PC-3 (cell line): ENCODE measurements at regions not wholly inside any gene's neighbourhood (a gene's known extent, or its start where the extent isn't known, plus 50 kb on each side); places are given as distances from the start of the nearest gene placed in this dataset.

ENCODE experiments used
- ATAC-seq: fragments of 200-7000 bp; cut with Tn5 transposase; 2 replicates; pipeline ENCODE4 v1.9.1; 2020; ENCODE audit warnings: mild to moderate bottlenecking, moderate library complexity
- BruUV-seq: library from RNA; stranded (reverse); fragments of 400-500 nt; replicated peaks from 2 replicates; lab custom pipeline; 2021; lab: Mats Ljungman, UMichigan
- CTCF ChIA-PET: fragments of 300-600 bp; sonication (Branson Sonifier 250); formaldehyde crosslinking; loops from one replicate; lab custom pipeline; 2022; ENCODE audit warnings: antibody characterized with exemption; lab: Charles Lee
- POLR2A ChIA-PET: fragments of 300-600 bp; sonication (Branson Sonifier 250); formaldehyde crosslinking; loops from one replicate; lab custom pipeline; 2022; ENCODE audit warnings: antibody characterized with exemption; ENCODE audit not compliant: unreplicated experiment; lab: Charles Lee
- DNase-seq: peaks from one replicate; pipeline ENCODE4 v3.0.0-alpha.2; 2015
- H2AFZ ChIP-seq: fragments of 300-600 bp; sonication (generic); 2 replicates; pipeline ENCODE4 v1.6.0; 2016; ENCODE audit warnings: antibody characterized with exemption, low read length
- H3F3A ChIP-seq: fragments of 300-600 bp; sonication (generic); one replicate; pipeline ENCODE4 v1.6.0; 2017; ENCODE audit warnings: antibody characterized with exemption, low read length, control low read depth, mild to moderate bottlenecking; ENCODE audit not compliant: unreplicated experiment
- H3K27ac ChIP-seq: fragments of 300-600 bp; sonication (generic); 2 replicates; pipeline ENCODE4 v1.5.1; 2016; ENCODE audit warnings: mild to moderate bottlenecking, low read length
- H3K27me3 ChIP-seq: fragments of 300-600 bp; sonication (generic); 2 replicates; pipeline ENCODE4 v1.6.1; 2016; ENCODE audit warnings: low read length, mixed read lengths
- H3K36me3 ChIP-seq: fragments of 300-600 bp; sonication (generic); 2 replicates; pipeline ENCODE4 v1.6.1; 2016; ENCODE audit warnings: low read depth, mixed run types, low read length, mixed read lengths
- H3K4me1 ChIP-seq: fragments of 300-600 bp; sonication (generic); 2 replicates; pipeline ENCODE4 v1.5.1; 2016; ENCODE audit warnings: low read length; ENCODE audit not compliant: insufficient read depth
- H3K4me2 ChIP-seq: fragments of 300-600 bp; sonication (generic); 2 replicates; pipeline ENCODE4 v1.6.0; 2016; ENCODE audit warnings: low read length
- H3K4me3 ChIP-seq: fragments of 300-600 bp; sonication (generic); 2 replicates; pipeline ENCODE4 v1.5.1; 2016; ENCODE audit warnings: mild to moderate bottlenecking, low read length, mixed read lengths
- H3K79me2 ChIP-seq: fragments of 300-600 bp; sonication (generic); 2 replicates; pipeline ENCODE4 v1.6.1; 2017; ENCODE audit warnings: low read length, mixed read lengths
- H3K9ac ChIP-seq: fragments of 300-600 bp; sonication (generic); 2 replicates; pipeline ENCODE4 v1.6.0; 2016; ENCODE audit warnings: mild to moderate bottlenecking, low read length
- H3K9me2 ChIP-seq: fragments of 300-600 bp; sonication (generic); replicated peaks from 2 replicates; pipeline ENCODE4 v1.6.1; 2016; ENCODE audit warnings: mixed run types, low read length, mixed read lengths
- H3K9me3 ChIP-seq: fragments of 300-600 bp; sonication (generic); 2 replicates; pipeline ENCODE4 v1.6.1; 2016; ENCODE audit warnings: low read length, mixed read lengths
- H4K20me1 ChIP-seq: fragments of 300-600 bp; sonication (generic); 2 replicates; pipeline ENCODE4 v1.6.1; 2016; ENCODE audit warnings: low read length, mixed read lengths
- CTCF ChIP-seq: fragments of 300-600 bp; sonication (generic); conservative IDR thresholded peaks from 2 replicates; pipeline ENCODE4 v1.5.1; 2017; ENCODE audit warnings: antibody characterized with exemption, low read depth, mild to moderate bottlenecking, low read length
- EZH2 ChIP-seq: fragments of 300-600 bp; sonication (generic); IDR thresholded peaks from one replicate; pipeline ENCODE4 v1.6.1; 2017; ENCODE audit warnings: antibody characterized with exemption, mild to moderate bottlenecking, low read length; ENCODE audit not compliant: unreplicated experiment
- EZH2phosphoT487 ChIP-seq: fragments of 300-600 bp; sonication (generic); IDR thresholded peaks from 2 replicates; pipeline ENCODE4 v1.6.1; 2018; ENCODE audit warnings: mild to moderate bottlenecking, antibody characterized with exemption, low read length, borderline replicate concordance
- intact Hi-C: fragments of 100-400 bp; cut with micrococcal nuclease; formaldehyde crosslinking; loops from 2 replicates; pipeline ENCODE4 v1.9.0; 2023

GRCh38 chr3:16102187-16102561 is 72.3 kb upstream of the GALNT15 start:
- Histone ChIP-seq H4K20me1 (no peaks in the 10 kb centered on the region), H3K27ac (peak overlapping the region; percentile 97), H2AFZ (peak overlapping the region; percentile 58; the same call in 1 of the 2 replicates), H3K4me1 (peaks cover 22% of the 10 kb centered on the region), H3F3A (no peaks in the 10 kb centered on the region), H3K79me2 (no peaks in the 10 kb centered on the region), H3K36me3 (peaks cover 13% of the 10 kb centered on the region; the same call in 1 of the 2 replicates), H3K9me3 (peaks cover 13% of the 10 kb centered on the region), H3K4me2 (peak overlapping the region; percentile 73), H3K27me3 (no peaks in the 10 kb centered on the region), H3K9ac (peak overlapping the region; percentile 69), H3K4me3 (0 out of 2 replicates have a peak overlapping the region, but pooled peaks have one; percentile 19), H3K9me2 (no peaks in the 10 kb centered on the region)
- DNase-seq, result no peak
- CTCF ChIA-PET, result no interaction called here
- no peak for ATAC-seq
- no TSS peak for BruUV-seq
- POLR2A ChIA-PET, result no interaction called here
- TF ChIP-seq EZH2 (no peak), CTCF (no peak), EZH2phosphoT487 (no peak)
- intact Hi-C loops, result no loop called here

DNA sequence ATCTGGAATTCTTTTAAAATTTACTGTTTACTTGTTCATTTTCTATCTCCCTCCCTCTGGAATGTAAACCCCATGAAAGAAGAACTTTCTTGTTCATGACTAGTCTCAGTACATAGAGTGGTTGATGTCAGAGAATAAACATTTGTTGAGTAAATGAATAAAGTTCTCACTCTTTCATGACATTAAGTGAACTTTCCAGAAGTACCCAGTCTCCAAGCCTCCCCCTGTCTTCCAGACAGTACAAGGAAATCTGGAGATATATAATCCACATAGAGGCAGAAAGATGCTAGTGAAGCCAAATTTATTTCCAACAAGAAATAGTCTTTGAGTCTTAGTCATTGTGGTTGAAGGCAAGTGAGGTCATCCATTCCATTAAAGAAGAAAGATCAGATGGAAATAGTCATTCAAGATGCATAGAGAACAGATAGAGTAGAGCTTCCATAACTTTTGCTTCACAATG is 71.5 kb upstream of the GALNT15 start:
- Histone ChIP-seq H3F3A (no peaks in the 10 kb centered on the region), H3K79me2 (no peaks in the 10 kb centered on the region), H3K27me3 (no peaks in the 10 kb centered on the region), H4K20me1 (no peaks in the 10 kb centered on the region), H3K4me1 (peaks cover 22% of the 10 kb centered on the region), H3K36me3 (peaks cover 13% of the 10 kb centered on the region; the same call in 1 of the 2 replicates), H3K4me2 (peak overlapping the region; percentile 73; the same call in 1 of the 2 replicates), H3K4me3 (no peak overlapping the region), H3K27ac (peak overlapping the region; percentile 97), H3K9me2 (no peaks in the 10 kb centered on the region), H3K9ac (peak overlapping the region; percentile 69; the same call in 1 of the 2 replicates), H3K9me3 (peaks cover 13% of the 10 kb centered on the region), H2AFZ (no peak overlapping the region)
- CTCF ChIA-PET, result no interaction called here
- intact Hi-C loops, result loop anchor here (1.0 kb wide), 3 partner anchors 32 to 55 kb away; no protein-coding TSS in a partner anchor
- POLR2A ChIA-PET, result no interaction called here
- BruUV-seq, result no TSS peak
- DNase-seq, result peak; percentile 68
- peak; percentile 63 for ATAC-seq
- TF ChIP-seq EZH2, result no peak
- TF ChIP-seq EZH2phosphoT487, result no peak
- no peak; the same call in 1 of the 2 replicates for TF ChIP-seq CTCF

- H3K9ac ChIP-seq, result no peak overlapping the region
- H4K20me1 ChIP-seq, result no peaks in the 10 kb centered on the region
- no peak for ATAC-seq
- peaks cover 22% of the 10 kb centered on the region for H3K4me1 ChIP-seq
- peak overlapping the region; percentile 97 for H3K27ac ChIP-seq
- ChIA-PET CTCF (no interaction called here), POLR2A (no interaction called here)
- no peaks in the 10 kb centered on the region for H3K9me2 ChIP-seq
- DNase-seq, result no peak
- no peak overlapping the region for H2AFZ ChIP-seq
- TF ChIP-seq EZH2, result no peak
- TF ChIP-seq EZH2phosphoT487, result no peak
- TF ChIP-seq CTCF, result no peak
- H3K9me3 ChIP-seq, result peaks cover 13% of the 10 kb centered on the region
- H3K79me2 ChIP-seq, result no peaks in the 10 kb centered on the region
- 0 out of 2 replicates have a peak overlapping the region, but pooled peaks have one; percentile 73 for H3K4me2 ChIP-seq
- H3K27me3 ChIP-seq, result no peaks in the 10 kb centered on the region
- no peak overlapping the region for H3K4me3 ChIP-seq
- intact Hi-C loops, result loop anchor here (1.0 kb wide), 3 partner anchors 32 to 55 kb away; no protein-coding TSS in a partner anchor
- peaks cover 13% of the 10 kb centered on the region; the same call in 1 of the 2 replicates for H3K36me3 ChIP-seq
- no peaks in the 10 kb centered on the region for H3F3A ChIP-seq
- BruUV-seq, result no TSS peak
These were observed 71.0 kb upstream of the GALNT15 start for GRCh38 chr3:16103472-16103871.
